Ovary (tissue), 7 donors: ENCODE measurements at regions not wholly inside any gene's neighbourhood (a gene's known extent, or its start where the extent isn't known, plus 50 kb on each side); places are given as distances from the start of the nearest gene placed in this dataset.

ENCODE experiments used
- DNase-seq, 5 donors: peaks; one replicate each; pipeline ENCODE4 v3.0.0-alpha.2; 2019 to 2020
- H3K27ac ChIP-seq, 2 donors: fragments of 200-600 bp; one replicate each; pipeline versions ENCODE4 v1.5.1 to v1.8.0; 2019 to 2022
- H3K27me3 ChIP-seq: fragments of 200-600 bp; one replicate; pipeline ENCODE4 v1.8.0; 2022
- H3K36me3 ChIP-seq: fragments of 200-600 bp; sonication (generic); one replicate; pipeline ENCODE4 v1.5.1; 2019
- H3K4me1 ChIP-seq: one replicate; pipeline ENCODE4 v1.8.1; 2013; ENCODE audit warnings: mild to moderate bottlenecking, moderate library complexity; ENCODE audit not compliant: insufficient read depth
- H3K4me3 ChIP-seq: fragments of 200-600 bp; sonication (generic); one replicate; pipeline ENCODE4 v1.5.1; 2017
- H3K9me3 ChIP-seq, 2 donors: fragments of 200-600 bp in 1 of 2; sonication (generic) in 1 of 2; one replicate each; pipeline versions ENCODE4 v1.5.1 to v1.8.1; 2013 to 2019; ENCODE audit warnings: mild to moderate bottlenecking in 1 of 2, moderate library complexity in 1 of 2
- EP300 ChIP-seq: sonication (generic); formaldehyde crosslinking; IDR thresholded peaks from one replicate; pipeline ENCODE4 v1.6.1; 2017; ENCODE audit warnings: antibody characterized with exemption
- POLR2A ChIP-seq: fragments of 450-650 bp; IDR thresholded peaks from one replicate; pipeline ENCODE4 v1.6.1; 2017; ENCODE audit warnings: antibody characterized with exemption, mild to moderate bottlenecking, moderate library complexity
- WGBS, 3 donors: extraction: QIAGEN DNeasy Blood & Tissue Kit in 1 of 3; methylation state at CpG; one replicate each; pipeline versions ENCODE4 v1.1.5 to v1.1.7; 2013 to 2017; 5-methylcytosine and 5-hydroxymethylcytosine counted together
- intact Hi-C, 4 donors: fragments of 100-400 bp; cut with DNase I; formaldehyde crosslinking; loops; one replicate each; pipeline versions ENCODE4 v1.11.0 to v1.15.1; 2022 to 2023
- TF ChIP-seq, protein P1 (sequence below), 3 donors: fragments of 450-650 bp in 2 of 3; fragments of 200-600 bp in 1 of 3; IDR thresholded peaks; one replicate each; pipeline versions ENCODE4 v1.5.1 to v1.8.0; 2016 to 2022; ENCODE audit warnings: antibody characterized with exemption in 3 of 3, mild to moderate bottlenecking in 1 of 3
- donor health status: DM: no; HTN: no; CAD: no; lungs with moderate emphysema.
- donor health status: DM: no; HTN: no; CAD: no.
- donor health status: Bipolar disorder and iron deficiency.
- donor health status: DM: no; HTN: no; CAD: no.
- donor health status: DM: yes; HTN: yes; CAD: no.

DNA sequence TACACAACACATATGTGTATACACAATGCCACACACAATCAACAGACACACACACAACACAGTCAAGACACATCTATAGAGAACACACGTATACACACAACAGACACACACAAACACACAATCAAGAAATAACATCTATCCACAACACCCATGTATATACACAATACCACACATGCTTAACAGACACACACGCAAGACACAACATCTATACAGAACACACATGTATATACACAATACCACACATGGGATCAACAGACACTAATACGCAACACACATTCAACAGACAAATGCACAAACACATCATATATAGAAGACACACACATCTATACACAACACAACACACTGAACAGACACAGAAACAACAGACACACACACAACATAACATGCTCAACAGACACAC, 234.8 kb downstream of the SHOX start:
- Histone ChIP-seq H3K4me1 (no peaks in the 10 kb centered on the region), H3K4me3 (no peak overlapping the region), H3K27ac (no peak overlapping the region), H3K9me3 (peaks cover 0 to under 1% of the 10 kb centered on the region in 2 donors), H3K27me3 (no peaks in the 10 kb centered on the region), H3K36me3 (no peaks in the 10 kb centered on the region)
- no peak for TF ChIP-seq POLR2A
- TF ChIP-seq, protein P1, sequence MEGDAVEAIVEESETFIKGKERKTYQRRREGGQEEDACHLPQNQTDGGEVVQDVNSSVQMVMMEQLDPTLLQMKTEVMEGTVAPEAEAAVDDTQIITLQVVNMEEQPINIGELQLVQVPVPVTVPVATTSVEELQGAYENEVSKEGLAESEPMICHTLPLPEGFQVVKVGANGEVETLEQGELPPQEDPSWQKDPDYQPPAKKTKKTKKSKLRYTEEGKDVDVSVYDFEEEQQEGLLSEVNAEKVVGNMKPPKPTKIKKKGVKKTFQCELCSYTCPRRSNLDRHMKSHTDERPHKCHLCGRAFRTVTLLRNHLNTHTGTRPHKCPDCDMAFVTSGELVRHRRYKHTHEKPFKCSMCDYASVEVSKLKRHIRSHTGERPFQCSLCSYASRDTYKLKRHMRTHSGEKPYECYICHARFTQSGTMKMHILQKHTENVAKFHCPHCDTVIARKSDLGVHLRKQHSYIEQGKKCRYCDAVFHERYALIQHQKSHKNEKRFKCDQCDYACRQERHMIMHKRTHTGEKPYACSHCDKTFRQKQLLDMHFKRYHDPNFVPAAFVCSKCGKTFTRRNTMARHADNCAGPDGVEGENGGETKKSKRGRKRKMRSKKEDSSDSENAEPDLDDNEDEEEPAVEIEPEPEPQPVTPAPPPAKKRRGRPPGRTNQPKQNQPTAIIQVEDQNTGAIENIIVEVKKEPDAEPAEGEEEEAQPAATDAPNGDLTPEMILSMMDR (IDR thresholded peaks at IDR 0.05), result no peak
- TF ChIP-seq EP300, result no peak
- WGBS, 3 donors, result 65 to 97% (median 96%) methylated on average over 3 of the region's 3 CpGs
- intact Hi-C loops, result no loop called here
- DNase-seq, result no peak

DNA sequence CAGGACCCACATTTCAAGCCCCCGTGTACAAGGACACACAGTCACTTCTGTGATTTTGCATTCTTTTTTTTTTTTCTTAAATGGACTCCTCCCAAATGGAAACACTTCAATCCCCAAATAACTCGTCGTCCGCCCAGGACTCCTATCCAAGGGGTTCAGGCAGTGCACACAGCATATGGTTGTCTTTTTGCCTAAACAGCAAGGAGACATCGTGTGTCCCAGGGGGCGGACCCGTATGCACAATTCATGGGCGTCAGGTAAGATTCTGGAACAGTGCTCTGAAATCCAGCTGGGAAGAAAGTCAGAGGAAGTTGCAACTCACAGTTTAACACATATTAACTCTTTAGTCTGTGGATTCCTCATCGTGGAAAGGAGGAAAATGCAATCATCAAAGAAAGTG, 231.3 kb downstream of the SHOX start:
- Histone ChIP-seq H3K9me3 (peaks cover 0 to 5% of the 10 kb centered on the region in 2 donors), H3K27ac (no peak overlapping the region), H3K36me3 (no peaks in the 10 kb centered on the region), H3K27me3 (no peaks in the 10 kb centered on the region), H3K4me1 (no peaks in the 10 kb centered on the region), H3K4me3 (no peak overlapping the region)
- intact Hi-C loops, result no loop called here
- 29 to 38% (median 38%) methylated on average over 9 of the region's 9 CpGs for WGBS, 3 donors
- no peak for DNase-seq
- no peak for TF ChIP-seq EP300

DNA sequence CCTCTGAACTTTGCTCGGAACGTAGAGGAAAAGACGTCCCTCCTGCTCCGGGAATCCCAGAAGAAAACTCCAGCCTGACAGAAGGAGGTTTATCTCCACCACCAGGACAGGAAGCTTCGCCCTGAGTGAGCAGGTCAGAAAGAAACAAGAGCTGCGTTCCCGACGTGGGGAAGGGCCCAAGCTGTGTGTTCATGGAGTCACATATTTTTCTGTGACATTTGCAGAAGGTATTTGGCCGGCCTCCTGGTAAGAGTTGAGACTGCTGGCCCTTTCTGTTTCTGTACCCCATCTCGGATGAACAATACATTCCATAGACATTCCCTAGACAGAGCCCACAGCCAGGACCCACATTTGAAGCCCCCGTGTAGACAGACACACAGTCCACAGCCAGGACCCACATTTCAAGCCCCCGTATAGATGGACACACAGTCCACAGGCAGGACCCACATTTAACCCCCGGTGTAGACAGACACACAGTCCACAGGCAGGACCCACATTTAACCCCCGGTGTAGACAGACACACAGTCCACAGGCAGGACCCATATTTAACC, 230.8 kb downstream of the SHOX start:
- WGBS, 3 donors, result 51 to 59% (median 57%) methylated on average over 14 of the region's 14 CpGs
- Histone ChIP-seq H3K4me1 (no peaks in the 10 kb centered on the region), H3K9me3 (peaks cover 0 to 5% of the 10 kb centered on the region in 2 donors), H3K27ac (no peak overlapping the region), H3K4me3 (no peak overlapping the region), H3K27me3 (no peaks in the 10 kb centered on the region), H3K36me3 (no peaks in the 10 kb centered on the region)
- TF ChIP-seq, protein P1 (IDR thresholded peaks at IDR 0.05), result no peak
- TF ChIP-seq POLR2A, result no peak
- no peak for TF ChIP-seq EP300
- intact Hi-C loops, result no loop called here
- DNase-seq, result no peak

DNA sequence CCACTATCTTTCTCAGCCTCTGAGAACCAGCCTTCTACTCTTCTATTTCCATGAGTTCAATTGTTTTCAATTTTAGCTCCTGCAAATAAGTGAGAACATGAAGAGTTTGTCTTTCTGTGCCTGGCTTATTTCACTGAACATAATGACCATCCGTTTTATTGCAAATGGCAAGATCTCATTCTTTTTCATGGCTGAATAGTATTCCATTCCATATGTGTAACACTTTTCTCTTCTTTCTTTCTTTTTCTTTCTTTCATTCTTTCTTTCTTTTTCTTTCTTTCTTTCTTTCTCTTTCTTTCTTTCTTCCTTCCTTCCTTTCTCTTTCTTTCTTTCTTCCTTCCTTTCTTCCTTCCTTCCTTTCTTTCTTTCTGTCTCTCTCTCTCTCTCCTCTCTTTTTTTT, 228.7 kb downstream of the SHOX start:
- TF ChIP-seq POLR2A, result no peak
- TF ChIP-seq EP300, result no peak
- TF ChIP-seq, protein P1 (IDR thresholded peaks at IDR 0.05), result no peak

DNA sequence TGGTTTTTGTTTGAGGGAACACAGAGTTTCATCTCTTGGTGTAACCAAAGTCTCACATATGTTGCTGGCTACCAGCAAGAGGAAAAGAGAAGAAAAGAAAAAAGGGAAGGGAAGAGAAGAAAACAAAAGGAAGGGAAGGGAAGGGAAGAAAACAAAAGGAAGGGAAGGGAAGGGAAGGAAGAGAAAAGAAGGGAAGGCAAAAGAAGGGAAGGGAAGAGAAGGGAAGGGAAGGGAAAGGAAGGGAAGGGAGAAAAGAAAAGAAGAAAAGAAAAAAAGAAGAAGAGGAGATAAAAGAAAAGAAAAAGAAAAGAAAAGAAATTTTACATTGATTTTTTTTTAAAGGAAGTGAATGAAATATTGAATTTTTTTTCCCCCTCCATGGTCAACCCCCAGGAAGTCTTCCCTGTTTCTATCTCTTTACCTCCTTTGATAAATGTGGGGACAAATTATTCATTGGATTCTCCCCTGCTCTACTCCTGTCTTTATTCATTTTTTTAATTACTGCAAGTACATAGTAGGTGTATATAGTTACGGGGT, 228.0 kb downstream of the SHOX start:
- intact Hi-C loops, result no loop called here
- no peaks in the 10 kb centered on the region for H3K27me3 ChIP-seq
- no peak overlapping the region for H3K4me3 ChIP-seq
- no peaks in the 10 kb centered on the region for H3K36me3 ChIP-seq
- no peak overlapping the region for H3K27ac ChIP-seq
- TF ChIP-seq EP300 (no peak), POLR2A (no peak)
- TF ChIP-seq, protein P1 (IDR thresholded peaks at IDR 0.05), result no peak
- 93 to 95% (median 95%) methylated on average over 1 of the region's 1 CpG for WGBS, 3 donors
- DNase-seq, result no peak
- H3K4me1 ChIP-seq, result no peaks in the 10 kb centered on the region
- peaks cover 0 to 5% of the 10 kb centered on the region in 2 donors for H3K9me3 ChIP-seq

More for the DNA sequence above, 228.7 kb downstream of the SHOX start:
- Histone ChIP-seq H3K36me3 (no peaks in the 10 kb centered on the region), H3K9me3 (peaks cover 0 to 5% of the 10 kb centered on the region in 2 donors), H3K27ac (no peak overlapping the region), H3K27me3 (no peaks in the 10 kb centered on the region), H3K4me3 (no peak overlapping the region), H3K4me1 (no peaks in the 10 kb centered on the region)
- 72 to 79% (median 74%) methylated on average over 1 of the region's 1 CpG for WGBS, 3 donors
- intact Hi-C loops, result no loop called here
- no peak for DNase-seq
